ENCODE measurements at regions not wholly inside any gene's neighbourhood (a gene's known extent, or its start where the extent isn't known, plus 50 kb on each side); places are given as distances from the start of the nearest gene placed in this dataset.

- Histone ChIP-seq H2AFZ (ENCODE audit: low read length) (no peak overlapping the region), H3K9me3 (ENCODE audit: low read length) (no peaks in the 10 kb centered on the region), H3F3A (ENCODE audit: insufficient read depth, low read length) (no peaks in the 10 kb centered on the region), H3K4me2 (ENCODE audit: low read length) (no peak overlapping the region), H3K9me2 (ENCODE audit: low read depth, low read length) (no peaks in the 10 kb centered on the region), H3K27me3 (ENCODE audit: insufficient read depth, low read length) (no peaks in the 10 kb centered on the region), H3K4me1 (ENCODE audit: insufficient read depth, low read length, severe bottlenecking) (no peaks in the 10 kb centered on the region), H4K20me1 (ENCODE audit: insufficient read depth, low read length) (no peaks in the 10 kb centered on the region), H3K9ac (ENCODE audit: low read length) (no peak overlapping the region), H3K36me3 (ENCODE audit: insufficient read depth, low read length) (no peaks in the 10 kb centered on the region), H3K27ac (ENCODE audit: low read depth, low read length, poor library complexity, severe bottlenecking) (no peak overlapping the region), H3K79me2 (ENCODE audit: insufficient read depth, low read length) (no peaks in the 10 kb centered on the region), H3K4me3 (ENCODE audit: low read depth, low read length, poor library complexity, severe bottlenecking) (no peak overlapping the region)
- TF ChIP-seq EZH2 (IDR thresholded peaks at IDR 0.05; ENCODE audit: borderline replicate concordance, low read length) (no peak), CTCF (IDR thresholded peaks at IDR 0.05; ENCODE audit: low read length) (no peak)
These were observed 105.9 kb upstream of the SH3BP4 start for GRCh38 chr2:234845602-234846590.

- Histone ChIP-seq H3K27me3 (ENCODE audit: insufficient read depth, low read length) (no peaks in the 10 kb centered on the region), H3K79me2 (ENCODE audit: insufficient read depth, low read length) (no peaks in the 10 kb centered on the region), H3K27ac (ENCODE audit: low read depth, low read length, poor library complexity, severe bottlenecking) (no peak overlapping the region), H3K4me3 (ENCODE audit: low read depth, low read length, poor library complexity, severe bottlenecking) (no peak overlapping the region), H3K36me3 (ENCODE audit: insufficient read depth, low read length) (no peaks in the 10 kb centered on the region), H3K9me3 (ENCODE audit: low read length) (no peaks in the 10 kb centered on the region), H3K4me2 (ENCODE audit: low read length) (no peak overlapping the region), H3K4me1 (ENCODE audit: insufficient read depth, low read length, severe bottlenecking) (no peaks in the 10 kb centered on the region), H3F3A (ENCODE audit: insufficient read depth, low read length) (no peaks in the 10 kb centered on the region), H3K9me2 (ENCODE audit: low read depth, low read length) (no peaks in the 10 kb centered on the region), H2AFZ (ENCODE audit: low read length) (no peak overlapping the region), H4K20me1 (ENCODE audit: insufficient read depth, low read length) (no peaks in the 10 kb centered on the region), H3K9ac (ENCODE audit: low read length) (no peak overlapping the region)
- TF ChIP-seq EZH2 (IDR thresholded peaks at IDR 0.05; ENCODE audit: borderline replicate concordance, low read length) (no peak), CTCF (IDR thresholded peaks at IDR 0.05; ENCODE audit: low read length) (no peak)
These were observed 108.4 kb upstream of the SH3BP4 start for GRCh38 chr2:234843411-234843810.

GRCh38 chr2:234842753-234843152 is 109.1 kb upstream of the SH3BP4 start:
- Histone ChIP-seq H3F3A (ENCODE audit: insufficient read depth, low read length) (no peaks in the 10 kb centered on the region), H4K20me1 (ENCODE audit: insufficient read depth, low read length) (no peaks in the 10 kb centered on the region), H2AFZ (ENCODE audit: low read length) (no peak overlapping the region), H3K9me3 (ENCODE audit: low read length) (no peaks in the 10 kb centered on the region), H3K79me2 (ENCODE audit: insufficient read depth, low read length) (no peaks in the 10 kb centered on the region), H3K9me2 (ENCODE audit: low read depth, low read length) (no peaks in the 10 kb centered on the region), H3K27me3 (ENCODE audit: insufficient read depth, low read length) (no peaks in the 10 kb centered on the region), H3K9ac (ENCODE audit: low read length) (no peak overlapping the region), H3K27ac (ENCODE audit: low read depth, low read length, poor library complexity, severe bottlenecking) (no peak overlapping the region), H3K36me3 (ENCODE audit: insufficient read depth, low read length) (no peaks in the 10 kb centered on the region), H3K4me3 (ENCODE audit: low read depth, low read length, poor library complexity, severe bottlenecking) (no peak overlapping the region), H3K4me1 (ENCODE audit: insufficient read depth, low read length, severe bottlenecking) (no peaks in the 10 kb centered on the region), H3K4me2 (ENCODE audit: low read length) (no peak overlapping the region)
- TF ChIP-seq CTCF (IDR thresholded peaks at IDR 0.05; ENCODE audit: low read length) (no peak), EZH2 (IDR thresholded peaks at IDR 0.05; ENCODE audit: borderline replicate concordance, low read length) (no peak)

Data from OCI-LY1 (cell line).